ENCODE measurements at regions not wholly inside any gene's neighbourhood (a gene's known extent, or its start where the extent isn't known, plus 50 kb on each side); places are given as distances from the start of the nearest gene placed in this dataset.

DNA sequence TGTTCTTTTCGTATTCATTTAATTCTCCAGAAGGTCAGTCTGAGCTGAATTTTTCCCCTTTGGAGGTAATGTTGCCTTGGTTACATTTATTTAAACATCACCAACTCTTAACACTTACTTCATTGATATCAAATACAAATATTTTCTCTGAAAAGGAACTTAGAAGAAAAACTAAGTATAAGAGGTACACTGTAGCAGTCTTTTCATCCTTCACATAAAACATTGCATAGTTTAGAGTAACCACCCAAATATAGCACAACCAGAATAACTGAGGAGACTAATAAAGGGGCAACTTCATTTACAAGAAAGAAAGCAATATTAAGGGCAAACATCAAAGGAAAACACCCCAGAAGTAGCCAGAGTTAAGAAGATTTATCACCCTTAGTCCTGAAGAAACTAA, 1115.0 kb upstream of the POT1 start:
- in situ Hi-C loops (cut with MboI): no loop called here
- Histone ChIP-seq H4K20me1 (ENCODE audit: insufficient read depth) (no peaks in the 10 kb centered on the region), H3K9me2 (ENCODE audit: insufficient read depth) (no peaks in the 10 kb centered on the region), H3F3A (ENCODE audit: insufficient read depth) (no peaks in the 10 kb centered on the region), H3K27ac (no peak overlapping the region), H3K79me2 (ENCODE audit: insufficient read depth) (no peaks in the 10 kb centered on the region), H2AFZ (no peak overlapping the region), H3K9ac (no peak overlapping the region), H3K4me1 (ENCODE audit: insufficient read depth) (no peaks in the 10 kb centered on the region), H3K4me2 (ENCODE audit: unreplicated experiment) (no peak overlapping the region), H3K27me3 (replicated peaks; ENCODE audit: insufficient read depth) (no peaks in the 10 kb centered on the region), H3K4me3 (no peak overlapping the region), H3K36me3 (ENCODE audit: low read depth) (no peaks in the 10 kb centered on the region), H3K9me3 (ENCODE audit: low read depth) (no peaks in the 10 kb centered on the region)
- WGBS, 2 experiments (ENCODE audit: low coverage in 1 of 2, low lambda C conversion rate in 2 of 2, missing lambda C conversion rate in 2 of 2): 0 to 10% methylated on average over 1 of the region's 1 CpG
- no peak for DNase-seq
- TF ChIP-seq EZH2 (IDR thresholded peaks at IDR 0.05; ENCODE audit: insufficient read depth, poor library complexity, severe bottlenecking) (no peak), EZH2phosphoT487 (IDR thresholded peaks at IDR 0.05; ENCODE audit: insufficient read depth, low read depth) (no peak)

DNA sequence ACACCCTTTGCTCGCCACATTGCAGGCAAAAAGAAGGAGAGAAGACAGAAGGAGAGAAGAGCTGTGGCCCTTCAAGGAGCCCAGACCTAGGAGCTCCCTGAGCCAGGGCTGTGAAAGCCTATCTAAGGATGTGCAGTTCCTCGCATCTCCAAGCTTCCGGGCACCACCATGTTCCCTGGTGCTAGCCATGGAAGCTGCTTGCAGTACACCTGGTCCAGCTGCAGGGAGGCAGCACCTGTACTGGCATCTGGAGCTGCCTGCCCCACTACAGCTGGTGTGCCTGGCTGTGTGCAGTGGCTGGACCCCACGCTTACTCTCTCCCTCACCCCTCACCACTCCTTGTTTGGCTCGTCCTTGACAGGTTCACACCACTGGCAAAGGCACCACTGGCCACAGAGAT, 1111.8 kb upstream of the POT1 start:
- H3K36me3 ChIP-seq (ENCODE audit: low read depth): no peaks in the 10 kb centered on the region
- in situ Hi-C loops (cut with MboI): no loop called here
- no peak overlapping the region for H3K9ac ChIP-seq
- no peaks in the 10 kb centered on the region for H3K9me2 ChIP-seq (ENCODE audit: insufficient read depth)
- H4K20me1 ChIP-seq (ENCODE audit: insufficient read depth): no peaks in the 10 kb centered on the region
- H3K4me3 ChIP-seq: no peak overlapping the region
- no peak for DNase-seq
- no peaks in the 10 kb centered on the region for H3F3A ChIP-seq (ENCODE audit: insufficient read depth)
- H3K4me2 ChIP-seq (ENCODE audit: unreplicated experiment): no peak overlapping the region
- TF ChIP-seq EZH2 (IDR thresholded peaks at IDR 0.05; ENCODE audit: insufficient read depth, poor library complexity, severe bottlenecking): no peak
- no peak for TF ChIP-seq EZH2phosphoT487 (IDR thresholded peaks at IDR 0.05; ENCODE audit: insufficient read depth, low read depth)
- no peak overlapping the region for H2AFZ ChIP-seq
- no peak overlapping the region for H3K27ac ChIP-seq
- 36 to 37% methylated on average over 5 of the region's 5 CpGs for WGBS, 2 experiments (ENCODE audit: low coverage in 1 of 2, low lambda C conversion rate in 2 of 2, missing lambda C conversion rate in 2 of 2)
- no peaks in the 10 kb centered on the region for H3K79me2 ChIP-seq (ENCODE audit: insufficient read depth)
- peaks cover 4% of the 10 kb centered on the region for H3K9me3 ChIP-seq (ENCODE audit: low read depth)
- H3K27me3 ChIP-seq (replicated peaks; ENCODE audit: insufficient read depth): no peaks in the 10 kb centered on the region
- H3K4me1 ChIP-seq (ENCODE audit: insufficient read depth): no peaks in the 10 kb centered on the region

DNA sequence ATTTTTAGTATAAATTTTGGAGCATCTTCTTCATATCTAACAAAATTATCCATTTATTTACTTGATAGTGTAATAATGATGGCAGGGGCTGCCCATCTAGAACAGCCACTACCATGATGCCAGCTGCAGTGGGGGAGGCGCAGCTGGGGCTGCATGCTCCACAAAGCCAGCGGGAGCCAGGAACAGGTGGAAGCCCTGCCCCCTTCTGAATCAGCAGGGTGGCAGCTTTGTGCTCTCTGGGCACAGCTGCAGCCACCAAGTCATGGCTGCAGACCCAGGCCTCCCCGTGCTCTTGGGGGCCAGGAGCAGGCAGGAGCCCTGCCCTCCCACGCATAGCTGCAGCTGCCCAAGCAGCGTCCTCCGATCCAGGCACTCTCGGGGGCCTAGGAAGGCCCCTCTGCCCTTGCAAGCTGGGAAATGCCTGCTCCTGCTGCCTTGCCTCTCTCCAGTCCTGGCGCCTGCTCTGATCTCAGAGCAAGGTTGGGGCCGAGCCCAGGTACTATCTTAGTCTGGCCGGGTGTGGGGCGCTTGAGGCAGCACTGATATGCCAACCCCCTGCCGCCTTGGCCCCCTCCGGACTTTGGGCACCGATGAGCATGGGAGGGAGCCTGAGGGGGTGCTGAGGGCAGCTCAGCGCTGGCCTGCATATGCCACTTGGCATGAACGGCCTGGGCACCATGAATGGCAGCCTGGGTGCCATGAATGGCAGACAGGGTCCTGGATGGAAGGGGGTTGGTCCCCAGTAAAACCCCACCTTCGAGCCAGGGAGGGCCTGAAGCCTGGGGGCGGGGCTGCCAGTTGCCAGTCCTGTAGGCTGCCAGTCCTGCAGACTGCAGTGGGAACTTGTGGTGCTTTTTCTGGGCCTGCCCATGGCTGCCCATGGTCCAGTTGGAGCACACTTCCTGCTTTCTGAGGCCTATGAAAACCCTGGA, 1110.8 kb upstream of the POT1 start:
- Histone ChIP-seq H3K36me3 (ENCODE audit: low read depth) (no peaks in the 10 kb centered on the region), H3K27me3 (replicated peaks; ENCODE audit: insufficient read depth) (no peaks in the 10 kb centered on the region), H3K4me1 (ENCODE audit: insufficient read depth) (no peaks in the 10 kb centered on the region), H3K27ac (no peak overlapping the region), H3K4me3 (no peak overlapping the region), H3F3A (ENCODE audit: insufficient read depth) (no peaks in the 10 kb centered on the region), H4K20me1 (ENCODE audit: insufficient read depth) (no peaks in the 10 kb centered on the region), H3K79me2 (ENCODE audit: insufficient read depth) (no peaks in the 10 kb centered on the region), H3K9me3 (ENCODE audit: low read depth) (peaks cover 4% of the 10 kb centered on the region), H2AFZ (no peak overlapping the region), H3K9me2 (ENCODE audit: insufficient read depth) (no peaks in the 10 kb centered on the region), H3K4me2 (ENCODE audit: unreplicated experiment) (no peak overlapping the region), H3K9ac (no peak overlapping the region)
- no peak for DNase-seq
- TF ChIP-seq EZH2phosphoT487 (IDR thresholded peaks at IDR 0.05; ENCODE audit: insufficient read depth, low read depth) (no peak), EZH2 (IDR thresholded peaks at IDR 0.05; ENCODE audit: insufficient read depth, poor library complexity, severe bottlenecking) (no peak)
- 30 to 32% methylated on average over 18 of the region's 18 CpGs for WGBS, 2 experiments (ENCODE audit: low coverage in 1 of 2, low lambda C conversion rate in 2 of 2, missing lambda C conversion rate in 2 of 2)
- in situ Hi-C loops (cut with MboI): no loop called here

- Histone ChIP-seq H3K27me3 (replicated peaks; ENCODE audit: insufficient read depth) (no peaks in the 10 kb centered on the region), H3K27ac (no peak overlapping the region), H3K4me3 (no peak overlapping the region), H3K9ac (no peak overlapping the region), H3F3A (ENCODE audit: insufficient read depth) (no peaks in the 10 kb centered on the region), H3K79me2 (ENCODE audit: insufficient read depth) (no peaks in the 10 kb centered on the region), H3K4me2 (ENCODE audit: unreplicated experiment) (no peak overlapping the region), H4K20me1 (ENCODE audit: insufficient read depth) (no peaks in the 10 kb centered on the region), H3K9me2 (ENCODE audit: insufficient read depth) (no peaks in the 10 kb centered on the region), H3K9me3 (ENCODE audit: low read depth) (no peaks in the 10 kb centered on the region), H2AFZ (no peak overlapping the region), H3K36me3 (ENCODE audit: low read depth) (no peaks in the 10 kb centered on the region), H3K4me1 (ENCODE audit: insufficient read depth) (no peaks in the 10 kb centered on the region)
- WGBS, 2 experiments (ENCODE audit: low coverage in 1 of 2, low lambda C conversion rate in 2 of 2, missing lambda C conversion rate in 2 of 2): 1 to 2% methylated on average over 3 of the region's 3 CpGs
- no peak for DNase-seq
- TF ChIP-seq EZH2phosphoT487 (IDR thresholded peaks at IDR 0.05; ENCODE audit: insufficient read depth, low read depth) (no peak), EZH2 (IDR thresholded peaks at IDR 0.05; ENCODE audit: insufficient read depth, poor library complexity, severe bottlenecking) (no peak)
- in situ Hi-C loops (cut with MboI): no loop called here
Measured at GRCh38 chr7:126026421-126027088, 1096.9 kb upstream of the POT1 start.
